22Rv1 (cell line): ENCODE measurements at regions not wholly inside any gene's neighbourhood (a gene's known extent, or its start where the extent isn't known, plus 50 kb on each side); places are given as distances from the start of the nearest gene placed in this dataset.
"Not testable (repeated sequence)": the region's sequence is repeated elsewhere in the genome, so short reads cannot be mapped to it uniquely, and the experiment has no call there.

ENCODE experiments used
- H3K27ac ChIP-seq: fragments of 450-650 bp; 2 replicates; pipeline ENCODE4 v1.5.1; 2017
- ZFX ChIP-seq: fragments of 450-650 bp; IDR thresholded peaks from 2 replicates; pipeline ENCODE4 v1.6.1; 2017; ENCODE audit warnings: antibody characterized with exemption, borderline replicate concordance
- TF ChIP-seq, protein P1 (sequence below): fragments of 450-650 bp; IDR thresholded peaks from 2 replicates; pipeline ENCODE4 v1.5.1; 2017; ENCODE audit warnings: mild to moderate bottlenecking

DNA sequence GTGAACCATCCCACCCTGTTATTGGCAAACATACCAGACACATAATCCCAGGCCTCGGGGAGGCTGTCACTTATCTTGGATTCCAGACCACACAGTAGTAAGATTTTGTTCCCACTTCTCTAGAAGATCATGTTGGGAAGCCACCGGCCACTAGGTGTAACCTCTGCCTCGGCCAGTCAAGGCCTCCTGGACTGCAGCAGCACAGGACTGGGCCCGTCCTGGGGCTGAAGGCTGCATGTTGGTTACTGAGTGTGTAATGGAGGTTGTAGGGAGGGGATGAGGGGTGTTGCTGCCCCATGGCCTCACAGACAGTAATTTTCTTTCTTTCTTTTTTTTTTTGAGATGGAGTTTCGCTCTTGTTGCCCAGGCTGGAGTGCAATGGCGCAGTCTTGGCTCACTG, 92.4 kb upstream of the SYT13 start:
- H3K27ac ChIP-seq: no peak overlapping the region
- TF ChIP-seq, protein P1, sequence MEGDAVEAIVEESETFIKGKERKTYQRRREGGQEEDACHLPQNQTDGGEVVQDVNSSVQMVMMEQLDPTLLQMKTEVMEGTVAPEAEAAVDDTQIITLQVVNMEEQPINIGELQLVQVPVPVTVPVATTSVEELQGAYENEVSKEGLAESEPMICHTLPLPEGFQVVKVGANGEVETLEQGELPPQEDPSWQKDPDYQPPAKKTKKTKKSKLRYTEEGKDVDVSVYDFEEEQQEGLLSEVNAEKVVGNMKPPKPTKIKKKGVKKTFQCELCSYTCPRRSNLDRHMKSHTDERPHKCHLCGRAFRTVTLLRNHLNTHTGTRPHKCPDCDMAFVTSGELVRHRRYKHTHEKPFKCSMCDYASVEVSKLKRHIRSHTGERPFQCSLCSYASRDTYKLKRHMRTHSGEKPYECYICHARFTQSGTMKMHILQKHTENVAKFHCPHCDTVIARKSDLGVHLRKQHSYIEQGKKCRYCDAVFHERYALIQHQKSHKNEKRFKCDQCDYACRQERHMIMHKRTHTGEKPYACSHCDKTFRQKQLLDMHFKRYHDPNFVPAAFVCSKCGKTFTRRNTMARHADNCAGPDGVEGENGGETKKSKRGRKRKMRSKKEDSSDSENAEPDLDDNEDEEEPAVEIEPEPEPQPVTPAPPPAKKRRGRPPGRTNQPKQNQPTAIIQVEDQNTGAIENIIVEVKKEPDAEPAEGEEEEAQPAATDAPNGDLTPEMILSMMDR: no peak
- no peak for TF ChIP-seq ZFX

DNA sequence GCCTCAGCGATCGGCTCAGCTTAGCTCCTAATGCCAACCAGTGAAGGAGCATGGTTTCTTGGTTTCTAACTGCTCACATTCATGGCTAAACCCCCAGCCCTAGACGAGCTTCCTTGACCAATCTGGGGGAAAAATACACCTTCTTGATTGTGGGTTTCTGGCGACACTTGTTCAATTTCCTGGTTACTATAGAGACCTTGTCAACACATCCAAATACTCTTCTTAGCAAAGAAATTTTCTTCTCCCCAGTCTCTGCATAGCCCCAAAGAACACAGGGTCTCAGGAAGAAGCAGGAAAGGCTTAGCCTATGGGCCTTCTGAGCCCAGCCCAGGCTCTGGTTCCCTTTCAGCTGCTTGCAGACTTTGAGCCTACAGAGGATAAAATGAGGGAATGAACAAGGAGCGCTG, 88.5 kb upstream of the SYT13 start:
- no peak overlapping the region for H3K27ac ChIP-seq
- TF ChIP-seq ZFX: no peak
- TF ChIP-seq, protein P1: no peak

DNA sequence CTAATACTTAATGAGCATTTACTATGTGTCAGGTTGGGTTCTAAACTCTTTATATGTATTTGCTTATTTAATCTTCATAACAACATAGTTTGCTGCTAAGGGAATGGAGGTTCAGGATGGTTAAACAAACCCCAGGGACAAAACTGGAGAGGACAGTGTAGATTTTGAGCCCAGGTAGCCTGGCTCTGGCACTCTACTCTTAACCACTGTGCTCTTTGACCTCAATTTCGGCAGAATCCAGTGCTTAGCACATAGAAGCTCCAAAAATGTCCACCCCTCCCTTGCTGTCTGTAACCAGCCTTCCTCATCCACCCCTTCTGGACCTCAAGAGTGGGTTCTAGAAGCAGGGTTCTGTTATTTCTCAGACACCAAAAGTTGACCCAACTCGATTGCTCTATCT, 88.0 kb upstream of the SYT13 start:
- TF ChIP-seq, protein P1: no peak
- no peak for TF ChIP-seq ZFX
- H3K27ac ChIP-seq: no peak overlapping the region

GRCh38 chr11:45373506-45374035, 87.4 kb upstream of the SYT13 start:
- no peak overlapping the region for H3K27ac ChIP-seq
- no peak for TF ChIP-seq ZFX
- TF ChIP-seq, protein P1: no peak

DNA sequence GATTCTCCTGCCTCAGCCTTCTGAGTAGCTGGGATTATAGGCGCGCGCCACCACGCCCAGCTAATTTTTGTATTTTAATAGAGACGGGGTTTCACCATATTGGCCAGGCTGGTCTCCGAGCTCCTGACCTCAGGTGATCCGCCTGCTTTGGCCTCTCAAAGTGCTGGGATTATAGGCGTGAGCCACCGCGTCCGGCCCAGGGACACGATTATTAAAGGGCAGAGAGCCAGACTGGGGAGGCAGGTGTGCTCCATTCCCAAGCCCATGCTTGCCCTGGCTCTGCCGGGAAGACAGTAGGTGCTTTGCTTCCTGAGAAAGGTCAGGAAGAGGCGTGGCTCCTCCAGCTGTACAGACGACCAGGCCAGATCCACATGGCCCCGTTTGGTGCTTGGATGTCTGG, 86.3 kb upstream of the SYT13 start:
- not testable (repeated sequence) for H3K27ac ChIP-seq

GRCh38 chr11:45371251-45372115, 85.3 kb upstream of the SYT13 start:
- no peak overlapping the region for H3K27ac ChIP-seq
- no peak for TF ChIP-seq ZFX
- TF ChIP-seq, protein P1: peak; percentile 94

- TF ChIP-seq, protein P1: no peak
- TF ChIP-seq ZFX: no peak
Observed at GRCh38 chr11:45369313-45369712, 83.2 kb upstream of the SYT13 start.

DNA sequence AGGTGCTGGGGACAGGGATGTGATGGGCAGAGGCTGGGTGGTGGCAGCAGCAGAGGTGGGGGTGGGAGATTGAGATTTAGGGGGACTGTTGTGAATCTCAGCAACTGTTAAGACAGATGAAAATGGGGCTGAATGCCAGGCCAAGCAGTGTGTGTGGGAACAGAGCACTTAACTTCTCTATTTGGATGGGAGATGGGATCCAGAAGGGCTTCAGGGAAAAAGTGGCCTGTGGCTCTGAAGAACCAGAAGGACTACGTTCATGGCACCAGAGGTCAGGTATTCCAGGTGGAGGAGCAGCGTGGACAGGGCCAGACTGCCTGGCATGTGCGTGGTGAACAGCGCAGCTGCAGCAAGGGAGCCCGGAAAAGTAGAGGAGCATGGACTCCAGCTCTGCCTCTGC, 82.6 kb upstream of the SYT13 start:
- H3K27ac ChIP-seq: no peak overlapping the region
- TF ChIP-seq, protein P1: no peak
- no peak for TF ChIP-seq ZFX

More at GRCh38 chr11:45369313-45369712, 83.2 kb upstream of the SYT13 start:
- no peak overlapping the region for H3K27ac ChIP-seq
